Trophoblast cell (in vitro differentiated cells and primary cell): ENCODE measurements at regions not wholly inside any gene's neighbourhood (a gene's known extent, or its start where the extent isn't known, plus 50 kb on each side); places are given as distances from the start of the nearest gene placed in this dataset.
A peak's percentile ranks its signal among the peaks of the same experiment; 100 is the strongest.

ENCODE experiments used
- DNase-seq, 2 donors: peaks; one replicate each; pipeline ENCODE4 v3.0.0-alpha.2; 2016
- H2AFZ ChIP-seq: 2 replicates; pipeline ENCODE4 v1.6.1; 2013; ENCODE audit warnings: low read length, moderate library complexity, mild to moderate bottlenecking; ENCODE audit not compliant: insufficient read depth, poor library complexity
- H2AK5ac ChIP-seq: 2 replicates; pipeline ENCODE4 v1.6.1; 2013; ENCODE audit warnings: mild to moderate bottlenecking, low read length
- H2BK120ac ChIP-seq: 2 replicates; pipeline ENCODE4 v1.6.1; 2013; ENCODE audit warnings: low read length, mild to moderate bottlenecking, moderate library complexity; ENCODE audit not compliant: insufficient read depth, poor library complexity
- H2BK12ac ChIP-seq: 2 replicates; pipeline ENCODE4 v1.6.1; 2013; ENCODE audit warnings: mild to moderate bottlenecking, low read length, moderate library complexity
- H2BK5ac ChIP-seq: 2 replicates; pipeline ENCODE4 v1.6.1; 2013; ENCODE audit warnings: low read length, low read depth, moderate library complexity, mild to moderate bottlenecking; ENCODE audit not compliant: poor library complexity
- H3K14ac ChIP-seq: 2 replicates; pipeline ENCODE4 v1.6.1; 2013; ENCODE audit warnings: mild to moderate bottlenecking, low read length
- H3K18ac ChIP-seq: 2 replicates; pipeline ENCODE4 v1.6.1; 2013; ENCODE audit warnings: mild to moderate bottlenecking, low read length
- H3K23ac ChIP-seq: 2 replicates; pipeline ENCODE4 v1.6.1; 2013; ENCODE audit warnings: low read length
- H3K27ac ChIP-seq: 2 replicates; pipeline ENCODE4 v1.5.1; 2013; ENCODE audit warnings: low read depth, mild to moderate bottlenecking, inconsistent platforms, low read length, moderate library complexity
- H3K27me3 ChIP-seq: 2 replicates; pipeline ENCODE4 v1.6.1; 2013; ENCODE audit warnings: inconsistent platforms, mild to moderate bottlenecking, low read length, moderate library complexity; ENCODE audit not compliant: insufficient read depth
- H3K36me3 ChIP-seq, 2 experiments: 1 replicate in 1 of 2; 2 replicates in 1 of 2; pipeline ENCODE4 v1.6.1; 2013; ENCODE audit warnings: low read length in 2 of 2, mild to moderate bottlenecking in 2 of 2, moderate library complexity in 1 of 2; ENCODE audit not compliant: insufficient read depth in 2 of 2, control insufficient read depth in 1 of 2
- H3K4ac ChIP-seq: 2 replicates; pipeline ENCODE4 v1.6.1; 2013; ENCODE audit warnings: low read depth, mild to moderate bottlenecking, low read length, moderate library complexity
- H3K4me1 ChIP-seq, 2 experiments: 1 replicate in 1 of 2; 2 replicates in 1 of 2; pipeline ENCODE4 v1.6.1; 2013; ENCODE audit warnings: low read length in 2 of 2, mild to moderate bottlenecking in 2 of 2, moderate library complexity in 1 of 2; ENCODE audit not compliant: insufficient read depth in 2 of 2, control insufficient read depth in 1 of 2
- H3K4me2 ChIP-seq: 2 replicates; pipeline ENCODE4 v1.6.1; 2013; ENCODE audit warnings: inconsistent platforms, mild to moderate bottlenecking, low read length, moderate library complexity
- H3K4me3 ChIP-seq: 2 replicates; pipeline ENCODE4 v1.5.1; 2013; ENCODE audit warnings: mild to moderate bottlenecking, low read depth, low read length, inconsistent platforms
- H3K79me1 ChIP-seq: one replicate; pipeline ENCODE4 v1.6.1; 2013; ENCODE audit warnings: low read length
- H3K79me2 ChIP-seq: 2 replicates; pipeline ENCODE4 v1.6.1; 2013; ENCODE audit warnings: low read length, mild to moderate bottlenecking; ENCODE audit not compliant: control insufficient read depth, insufficient read depth, poor library complexity
- H3K9ac ChIP-seq: 2 replicates; pipeline ENCODE4 v1.6.1; 2013; ENCODE audit warnings: mild to moderate bottlenecking, low read length
- H3K9me3 ChIP-seq: 2 replicates; pipeline ENCODE4 v1.6.1; 2013; ENCODE audit warnings: low read depth, mild to moderate bottlenecking, control low read depth, inconsistent platforms, low read length; ENCODE audit not compliant: insufficient read depth
- H4K12ac ChIP-seq: 2 replicates; pipeline ENCODE4 v1.6.1; 2013; ENCODE audit warnings: low read depth, mild to moderate bottlenecking, low read length, moderate library complexity
- H4K8ac ChIP-seq: 2 replicates; pipeline ENCODE4 v1.6.1; 2013; ENCODE audit warnings: low read depth, mild to moderate bottlenecking, low read length, moderate library complexity
- H4K91ac ChIP-seq: one replicate; pipeline ENCODE4 v1.6.1; 2013; ENCODE audit warnings: low read depth, mild to moderate bottlenecking, low read length, moderate library complexity
- WGBS: extraction: QIAGEN DNeasy Blood & Tissue Kit; methylation state at CpG from one replicate; pipeline ENCODE4 v1.1.7; 2013; ENCODE audit warnings: missing lambda C conversion rate; ENCODE audit not compliant: insufficient read length, insufficient coverage; ENCODE audit errors: extremely low coverage; 5-methylcytosine and 5-hydroxymethylcytosine counted together

GRCh38 chr16:86909359-86910160, 331.2 kb downstream of the FOXL1 start:
- no peaks in the 10 kb centered on the region for H3K9me3 ChIP-seq
- WGBS, result 100% methylated on average over 1 of the region's 19 CpGs
- no peak for DNase-seq

GRCh38 chr16:86910161-86910769, 331.9 kb downstream of the FOXL1 start:
- Histone ChIP-seq H4K8ac (no peak overlapping the region), H3K18ac (no peak overlapping the region), H2AFZ (no peak overlapping the region), H3K27ac (no peak overlapping the region), H3K14ac (no peak overlapping the region), H3K4me3 (no peak overlapping the region), H3K79me1 (no peaks in the 10 kb centered on the region), H3K4me1 (peaks cover 0 to 3% of the 10 kb centered on the region in 2 experiments), H3K36me3 (no peaks in the 10 kb centered on the region), H3K27me3 (no peaks in the 10 kb centered on the region), H2BK120ac (no peak overlapping the region), H2BK12ac (no peak overlapping the region), H4K91ac (no peak overlapping the region), H3K4me2 (no peak overlapping the region), H3K79me2 (no peaks in the 10 kb centered on the region), H3K9me3 (no peaks in the 10 kb centered on the region), H4K12ac (no peak overlapping the region), H2AK5ac (no peak overlapping the region), H2BK5ac (no peak overlapping the region), H3K23ac (no peak overlapping the region), H3K9ac (no peak overlapping the region), H3K4ac (no peak overlapping the region)
- no CpG with 5 or more reads among the region's 16 CpGs for WGBS
- DNase-seq, result no peak

More at GRCh38 chr16:86909359-86910160, 331.2 kb downstream of the FOXL1 start:
- Histone ChIP-seq H2BK120ac (no peak overlapping the region), H3K23ac (peak overlapping the region; percentile 17), H3K27ac (no peak overlapping the region), H3K27me3 (no peaks in the 10 kb centered on the region), H3K79me1 (no peaks in the 10 kb centered on the region), H3K4me2 (no peak overlapping the region), H2BK5ac (no peak overlapping the region), H3K4me3 (no peak overlapping the region), H3K4me1 (peaks cover 0 to 3% of the 10 kb centered on the region in 2 experiments), H4K91ac (no peak overlapping the region), H2AFZ (no peak overlapping the region), H3K14ac (no peak overlapping the region), H4K12ac (no peak overlapping the region), H3K9ac (no peak overlapping the region), H4K8ac (no peak overlapping the region), H2AK5ac (no peak overlapping the region), H3K4ac (no peak overlapping the region), H3K18ac (no peak overlapping the region), H3K36me3 (no peaks in the 10 kb centered on the region), H3K79me2 (no peaks in the 10 kb centered on the region), H2BK12ac (no peak overlapping the region)

GRCh38 chr16:86911437-86911958, 333.1 kb downstream of the FOXL1 start:
- H3K14ac ChIP-seq, result no peak overlapping the region
- no peak overlapping the region for H2AK5ac ChIP-seq
- no CpG with 5 or more reads among the region's 4 CpGs for WGBS
- no peak overlapping the region for H3K4me3 ChIP-seq
- H4K8ac ChIP-seq, result no peak overlapping the region
- DNase-seq, result no peak
- H2BK120ac ChIP-seq, result no peak overlapping the region
- no peak overlapping the region for H4K12ac ChIP-seq
- H4K91ac ChIP-seq, result no peak overlapping the region
- H3K27me3 ChIP-seq, result no peaks in the 10 kb centered on the region
- H3K79me1 ChIP-seq, result no peaks in the 10 kb centered on the region
- no peak overlapping the region for H2BK12ac ChIP-seq
- no peaks in the 10 kb centered on the region for H3K9me3 ChIP-seq
- H3K27ac ChIP-seq, result no peak overlapping the region
- H3K36me3 ChIP-seq, result no peaks in the 10 kb centered on the region
- no peak overlapping the region for H3K18ac ChIP-seq
- H2AFZ ChIP-seq, result no peak overlapping the region
- H3K23ac ChIP-seq, result no peak overlapping the region
- no peak overlapping the region for H2BK5ac ChIP-seq
- no peaks in the 10 kb centered on the region for H3K79me2 ChIP-seq
- H3K4me1 ChIP-seq, result peaks cover 0 to 3% of the 10 kb centered on the region in 2 experiments
- no peak overlapping the region for H3K9ac ChIP-seq
- H3K4ac ChIP-seq, result no peak overlapping the region
- H3K4me2 ChIP-seq, result no peak overlapping the region

GRCh38 chr16:86913886-86914285, 335.5 kb downstream of the FOXL1 start:
- no peak overlapping the region for H3K23ac ChIP-seq
- no peaks in the 10 kb centered on the region for H3K36me3 ChIP-seq
- H3K9ac ChIP-seq, result no peak overlapping the region
- no peak overlapping the region for H3K4ac ChIP-seq
- H3K18ac ChIP-seq, result no peak overlapping the region
- H2BK120ac ChIP-seq, result no peak overlapping the region
- no peak overlapping the region for H3K27ac ChIP-seq
- no peak overlapping the region for H2AFZ ChIP-seq
- DNase-seq, result no peak
- no peak overlapping the region for H3K4me2 ChIP-seq
- H4K91ac ChIP-seq, result no peak overlapping the region
- H3K4me3 ChIP-seq, result no peak overlapping the region
- H3K14ac ChIP-seq, result no peak overlapping the region
- H3K79me1 ChIP-seq, result no peaks in the 10 kb centered on the region
- H3K4me1 ChIP-seq, result no peaks in the 10 kb centered on the region
- H3K27me3 ChIP-seq, result no peaks in the 10 kb centered on the region
- no peaks in the 10 kb centered on the region for H3K79me2 ChIP-seq
- H4K8ac ChIP-seq, result no peak overlapping the region
- H2BK5ac ChIP-seq, result no peak overlapping the region
- no peaks in the 10 kb centered on the region for H3K9me3 ChIP-seq
- H4K12ac ChIP-seq, result no peak overlapping the region
- WGBS, result no CpG with 5 or more reads among the region's 7 CpGs
- H2AK5ac ChIP-seq, result no peak overlapping the region
- no peak overlapping the region for H2BK12ac ChIP-seq
